IPS-11a (cell line): ENCODE measurements at regions not wholly inside any gene's neighbourhood (a gene's known extent, or its start where the extent isn't known, plus 50 kb on each side); places are given as distances from the start of the nearest gene placed in this dataset.
"Not testable (repeated sequence)": the region's sequence is repeated elsewhere in the genome, so short reads cannot be mapped to it uniquely, and the experiment has no call there.

Source experiments
- H3K4me3 ChIP-seq: one replicate; pipeline ENCODE4 v1.5.1; 2013; ENCODE audit warnings: low read depth, low read length, control low read depth

DNA sequence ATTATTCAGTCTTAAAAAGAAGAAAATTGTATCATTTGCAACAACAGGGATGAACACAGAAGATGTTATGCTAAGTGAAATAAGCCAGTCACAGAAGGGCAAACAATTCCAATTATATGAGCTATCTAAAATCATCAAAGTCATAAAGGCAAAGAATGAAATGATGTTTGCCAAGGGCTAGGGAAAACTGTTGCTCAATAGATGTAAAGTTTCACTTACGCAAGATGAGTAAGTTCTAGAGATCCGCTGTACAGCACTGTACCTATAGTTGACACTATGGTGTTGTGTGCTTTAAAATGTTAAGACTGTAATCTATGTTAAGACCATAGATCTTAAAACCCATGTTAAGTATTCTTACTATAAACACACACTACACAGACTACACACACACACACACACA lies 904.6 kb upstream of the LRRN3 start:
- H3K4me3 ChIP-seq, result no peak overlapping the region

DNA sequence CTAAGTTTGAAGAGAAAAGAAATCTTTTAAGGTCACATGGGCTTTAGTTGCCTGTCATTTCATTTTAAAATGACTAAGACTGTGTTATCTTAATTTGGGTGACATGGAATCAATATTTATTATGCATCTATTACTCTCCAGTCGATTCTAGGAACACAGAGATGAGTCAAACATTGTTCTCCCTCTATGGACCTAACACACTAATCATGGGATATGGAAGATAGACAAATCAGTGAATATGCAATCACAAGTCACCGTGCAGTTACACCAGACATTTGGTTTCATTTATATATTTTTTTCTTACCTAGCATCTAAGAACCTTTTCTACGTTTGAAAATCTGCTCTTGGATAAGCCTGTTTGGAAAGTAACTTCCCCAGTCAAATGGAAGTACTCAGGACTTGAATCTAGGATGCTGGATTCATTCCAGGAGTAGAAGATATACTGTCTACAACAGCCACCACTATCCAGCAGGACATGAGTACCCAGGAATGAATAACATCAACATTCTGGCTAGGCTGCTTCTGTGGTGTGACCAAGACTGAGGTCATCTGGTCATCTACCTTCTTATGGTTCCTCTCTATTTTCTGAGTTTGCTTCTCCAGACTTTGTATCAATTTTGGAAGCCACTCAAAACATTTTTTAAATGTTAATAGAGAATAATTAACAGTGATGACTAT lies 902.9 kb upstream of the LRRN3 start:
- H3K4me3 ChIP-seq, result no peak overlapping the region

DNA sequence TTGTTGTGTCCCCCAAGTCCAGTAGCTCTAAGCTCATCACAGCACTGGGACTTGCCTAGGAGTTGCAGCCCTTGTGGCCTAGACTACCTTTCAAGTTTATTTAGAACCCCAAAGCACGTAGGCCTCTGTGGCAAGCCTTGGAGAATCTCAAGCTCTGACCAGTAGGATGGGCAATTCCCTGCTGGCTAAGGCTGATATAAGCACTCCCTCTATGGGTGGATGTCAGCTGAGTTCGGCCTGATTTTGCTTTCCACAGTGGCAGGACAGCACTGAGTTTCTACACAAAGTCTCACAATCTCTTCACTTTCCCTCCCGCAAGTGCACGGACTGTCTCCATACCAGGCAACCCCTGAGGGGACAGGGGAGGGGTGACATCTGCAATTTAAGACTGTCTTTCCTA lies 886.4 kb upstream of the LRRN3 start:
- no peak overlapping the region for H3K4me3 ChIP-seq

DNA sequence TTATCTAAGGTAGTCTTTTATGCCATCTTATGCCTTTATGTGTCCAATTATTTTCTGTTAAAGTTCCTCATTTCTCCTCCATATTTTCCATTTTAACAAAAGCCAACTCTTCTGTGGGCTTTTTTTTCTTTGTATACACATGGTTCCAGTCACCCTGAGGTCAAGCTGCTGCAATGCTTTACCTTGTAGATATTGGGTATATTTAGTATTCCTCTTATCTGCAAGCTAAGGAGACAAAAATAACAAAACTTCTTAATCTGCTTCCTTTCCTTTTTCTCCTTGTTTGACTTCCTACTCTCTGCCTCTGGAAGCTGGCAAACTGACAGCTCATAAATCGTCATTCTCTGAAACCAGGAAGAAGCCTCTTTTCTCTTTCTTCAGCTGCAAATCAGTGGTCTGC lies 885.0 kb upstream of the LRRN3 start:
- H3K4me3 ChIP-seq, result no peak overlapping the region

DNA sequence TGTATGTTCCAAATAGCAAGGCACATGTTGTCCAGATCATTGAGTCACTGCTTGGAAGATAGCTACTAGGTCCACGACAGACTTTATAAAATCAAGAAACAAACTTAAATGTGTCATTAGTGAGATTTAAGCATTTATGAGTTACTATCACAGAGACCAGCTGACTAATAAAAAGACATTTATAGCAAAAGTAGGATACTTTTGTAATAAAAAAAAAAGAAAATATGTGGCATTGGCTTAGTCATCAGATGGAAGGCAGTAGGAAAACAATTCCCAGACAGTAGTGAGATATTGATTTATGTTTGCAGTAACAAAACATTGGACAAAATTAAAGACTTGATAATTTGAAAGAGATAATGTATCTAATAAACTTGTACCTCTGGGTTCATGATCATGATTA lies 881.0 kb upstream of the LRRN3 start:
- no peak overlapping the region for H3K4me3 ChIP-seq

DNA sequence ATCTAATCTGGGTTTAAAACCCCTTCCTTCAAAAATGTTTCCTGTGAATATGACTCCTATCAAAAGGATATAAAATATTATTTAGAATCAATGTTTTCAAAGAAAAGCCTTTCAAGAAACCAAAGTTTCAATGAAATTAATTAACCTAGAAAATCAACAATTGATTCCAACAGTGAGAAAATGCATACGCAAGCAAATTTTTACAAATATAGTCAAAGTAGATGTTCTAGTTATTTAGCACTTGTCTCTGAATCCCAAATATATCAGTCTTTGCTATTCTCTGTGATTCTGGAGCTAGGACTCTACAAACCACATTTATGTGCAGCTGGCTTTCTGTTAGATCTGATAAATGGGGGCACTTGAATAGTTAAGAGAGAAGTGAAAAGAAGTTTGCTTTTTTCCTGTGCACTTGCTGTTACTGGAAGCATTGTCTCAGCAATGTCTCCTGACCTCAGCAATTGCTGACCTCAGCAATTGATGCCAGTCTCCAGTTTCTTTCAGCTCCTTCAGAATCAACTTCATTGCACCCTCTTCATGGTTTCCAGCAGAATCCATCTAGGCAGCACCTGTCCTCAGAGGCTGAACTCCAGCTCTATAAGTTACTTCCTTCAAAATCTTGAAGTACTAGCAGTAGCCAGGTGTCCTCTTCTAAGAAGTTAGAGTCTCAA lies 879.9 kb upstream of the LRRN3 start:
- no peak overlapping the region for H3K4me3 ChIP-seq

DNA sequence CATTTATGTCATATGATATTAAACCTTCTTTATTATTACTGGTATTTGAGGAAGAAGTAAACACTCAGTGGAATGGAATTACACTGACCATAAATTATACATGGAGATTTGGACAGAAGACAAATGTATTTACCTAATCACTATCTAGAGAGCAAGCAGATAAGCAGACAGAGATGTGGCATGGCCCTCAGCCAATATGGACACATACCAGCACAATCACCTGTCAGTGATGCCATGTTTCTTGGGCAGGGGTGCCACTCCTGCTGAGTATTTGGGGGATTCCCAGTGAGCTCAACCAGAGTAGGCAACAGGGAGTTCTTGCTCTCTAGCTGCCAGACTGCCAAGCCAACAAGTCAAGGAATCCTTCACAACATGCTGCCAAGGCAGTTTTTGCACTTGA lies 866.3 kb upstream of the LRRN3 start:
- H3K4me3 ChIP-seq, result no peak overlapping the region

DNA sequence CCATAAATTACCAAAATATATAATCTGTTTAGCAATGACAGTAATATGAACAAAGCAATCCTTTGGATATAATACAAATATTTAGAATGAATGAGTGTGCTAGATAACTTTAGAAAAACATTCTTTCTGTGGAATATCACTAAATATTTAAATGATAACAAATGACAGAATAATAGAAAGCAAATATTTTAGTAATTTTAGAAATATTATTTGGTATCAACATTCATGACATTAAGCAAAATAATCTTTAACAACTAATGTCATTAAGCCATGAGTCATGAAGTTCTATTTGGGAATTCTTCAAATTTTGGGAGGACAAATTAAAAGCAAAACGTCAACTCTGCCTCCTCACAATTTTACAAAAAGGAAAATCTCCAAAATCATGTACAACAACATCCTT lies 844.8 kb upstream of the LRRN3 start:
- no peak overlapping the region for H3K4me3 ChIP-seq

DNA sequence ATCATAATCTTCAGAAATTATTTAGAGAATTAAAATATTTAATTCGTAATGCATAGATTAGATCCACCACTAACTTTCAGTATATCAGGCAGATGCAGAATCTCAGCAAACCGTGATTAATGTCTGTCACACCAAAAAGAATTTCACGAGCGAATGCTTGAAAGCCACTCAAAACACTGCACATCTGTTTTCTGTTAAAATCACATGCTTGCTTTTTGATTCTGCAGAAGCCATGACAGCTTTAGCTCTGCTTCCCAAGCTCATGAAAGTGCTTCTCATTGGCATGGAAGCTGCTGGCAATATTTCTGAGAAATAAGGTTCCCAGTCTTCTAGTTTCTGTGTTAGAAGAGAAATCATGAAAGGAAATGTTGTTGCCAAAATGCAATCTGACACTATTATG lies 837.8 kb upstream of the LRRN3 start:
- H3K4me3 ChIP-seq, result no peak overlapping the region

DNA sequence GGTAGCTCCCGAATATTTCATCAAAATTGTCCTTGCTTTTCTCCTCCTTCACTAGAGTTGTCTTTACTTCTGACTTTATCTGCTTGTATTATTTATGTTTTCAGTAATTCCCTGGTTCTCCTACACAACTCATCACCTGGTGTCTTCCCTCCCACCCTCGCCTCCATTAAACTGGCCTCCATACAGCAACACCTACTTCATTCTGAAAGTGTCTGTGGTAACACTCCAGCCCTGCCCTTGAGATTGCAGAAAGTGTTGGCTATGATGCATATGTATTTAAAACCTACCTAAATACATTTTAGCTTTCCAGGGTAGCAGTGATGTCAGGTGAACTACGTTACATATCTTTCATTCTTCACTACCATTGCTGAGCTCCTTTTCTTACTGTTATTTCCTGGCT lies 833.3 kb upstream of the LRRN3 start:
- no peak overlapping the region for H3K4me3 ChIP-seq

DNA sequence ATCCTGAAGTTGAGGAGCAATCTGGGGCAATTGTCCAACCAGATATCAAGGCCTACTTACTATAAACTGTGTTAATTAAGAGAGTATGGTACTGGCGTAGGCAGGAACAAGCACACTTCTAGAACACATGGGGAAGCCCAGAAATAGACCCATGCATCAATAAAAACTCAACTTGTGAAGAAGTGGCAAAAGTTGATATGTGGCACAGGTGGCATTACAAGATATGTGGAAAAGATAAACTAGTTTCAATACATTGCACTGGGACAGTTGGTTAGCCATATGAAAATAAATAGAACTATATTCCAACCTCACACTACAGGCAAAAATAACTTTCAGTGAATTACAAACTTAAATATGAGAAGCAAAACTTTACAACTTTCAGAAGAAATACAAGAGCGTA lies 828.7 kb upstream of the LRRN3 start:
- H3K4me3 ChIP-seq, result no peak overlapping the region

DNA sequence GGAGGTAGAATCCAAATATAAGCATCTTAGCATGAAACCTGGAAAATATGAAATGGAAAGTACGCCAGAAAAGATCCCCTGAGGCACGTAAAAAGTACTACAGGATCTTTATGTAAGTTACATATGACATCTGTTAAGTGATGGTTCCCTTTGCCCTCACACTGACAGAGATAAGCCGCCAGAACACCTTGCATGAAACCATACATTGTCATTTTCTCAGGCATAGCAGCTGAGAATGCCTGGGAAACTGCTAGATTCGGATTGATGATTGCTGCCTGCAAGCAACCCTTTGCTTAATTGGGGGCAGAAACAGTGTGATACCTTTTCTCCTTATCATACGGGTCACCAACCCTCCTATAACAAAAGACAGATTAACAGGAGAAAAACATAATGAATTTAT lies 826.6 kb upstream of the LRRN3 start:
- no peak overlapping the region for H3K4me3 ChIP-seq

DNA sequence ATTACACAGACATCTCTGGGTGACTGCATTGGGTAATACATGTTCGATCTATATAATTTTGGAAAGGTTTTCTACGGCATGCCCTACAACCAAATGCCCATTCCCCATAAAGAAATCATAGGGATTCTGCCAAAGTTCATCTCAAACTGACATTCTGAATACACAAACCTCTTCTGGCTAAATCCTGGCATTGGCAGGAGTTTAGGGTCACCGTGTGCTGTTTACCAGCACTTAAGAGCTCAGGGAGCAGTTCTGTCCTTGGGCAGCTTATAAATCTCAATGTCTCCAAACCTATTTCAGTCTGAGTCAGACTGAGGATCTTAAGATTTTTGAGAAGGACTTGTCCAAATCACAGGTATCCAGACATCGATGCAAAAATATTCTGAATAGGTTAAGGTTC lies 809.6 kb upstream of the LRRN3 start:
- no peak overlapping the region for H3K4me3 ChIP-seq

DNA sequence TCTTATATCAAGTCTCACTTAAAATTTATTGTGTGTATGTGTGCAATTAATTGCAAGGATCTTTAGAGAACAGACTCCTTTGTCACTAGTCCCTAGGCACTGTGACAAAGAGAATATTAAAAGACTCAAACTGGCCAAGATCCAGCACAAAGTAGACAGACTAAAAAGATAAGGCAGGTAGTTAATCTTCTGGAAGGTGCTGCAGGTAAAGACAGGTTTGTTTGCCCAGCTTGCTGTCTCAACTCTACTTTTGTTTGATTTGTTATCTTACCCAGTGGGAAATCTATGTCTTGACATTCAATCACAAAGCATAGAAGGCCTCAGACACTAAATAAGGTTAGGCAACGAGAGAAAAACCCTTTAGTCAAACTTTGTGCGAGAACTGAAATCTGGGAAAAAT lies 807.9 kb upstream of the LRRN3 start:
- H3K4me3 ChIP-seq, result no peak overlapping the region

DNA sequence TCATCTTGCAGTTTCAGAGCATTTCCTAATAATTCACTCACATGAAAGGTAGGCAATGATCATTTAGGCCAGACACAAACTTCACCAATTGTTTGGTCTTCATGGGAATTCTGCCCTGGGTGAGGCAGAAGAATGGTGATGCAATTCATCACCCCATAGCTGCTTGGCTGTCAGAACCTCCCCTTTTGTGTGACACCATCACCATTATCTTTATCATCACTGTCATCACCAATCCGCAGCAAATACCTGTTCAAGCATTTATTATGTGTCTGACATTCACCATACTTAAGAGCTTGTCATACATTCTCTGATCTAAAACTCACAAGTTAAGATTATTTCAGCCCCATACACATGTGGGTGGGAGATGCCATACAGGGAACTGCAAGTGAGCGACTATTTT lies 799.5 kb upstream of the LRRN3 start:
- H3K4me3 ChIP-seq, result no peak overlapping the region

DNA sequence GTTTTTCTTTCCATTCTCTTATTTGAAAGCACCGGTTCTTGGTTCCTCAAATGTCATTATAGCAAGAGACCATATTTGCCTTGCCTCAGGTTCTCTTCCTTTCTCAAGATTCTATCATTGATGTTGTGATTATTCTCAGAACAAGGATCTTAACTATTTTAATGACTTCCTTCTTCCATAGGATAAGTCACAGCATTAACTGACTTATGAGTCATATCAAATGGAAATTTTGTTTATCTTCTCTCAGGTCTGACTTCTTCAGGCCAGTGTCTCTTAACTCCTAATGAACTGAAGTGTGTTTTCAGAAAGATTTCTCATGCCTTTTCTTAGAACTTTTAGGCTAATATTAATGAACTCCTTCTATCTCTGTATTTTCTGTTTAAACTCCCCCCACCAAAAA lies 794.6 kb upstream of the LRRN3 start:
- H3K4me3 ChIP-seq, result no peak overlapping the region

DNA sequence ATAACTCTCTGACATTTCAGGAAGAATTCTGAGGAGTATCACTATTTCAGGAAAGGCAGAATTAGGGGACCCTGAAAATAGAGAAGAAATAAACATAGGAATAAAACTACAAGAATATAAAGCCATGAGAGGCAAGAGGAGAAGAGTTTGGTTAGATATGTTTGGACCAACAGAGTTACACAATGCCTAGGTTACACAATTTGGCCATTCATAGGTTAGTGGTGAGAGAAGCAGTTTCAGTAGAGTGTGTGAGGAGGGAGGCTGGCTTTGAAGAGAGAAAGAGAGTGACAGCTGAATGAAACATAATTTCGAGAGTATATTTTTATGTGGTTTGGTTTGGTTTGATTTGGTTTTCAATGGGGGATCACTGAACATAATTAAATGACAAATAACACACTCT lies 783.2 kb upstream of the LRRN3 start:
- H3K4me3 ChIP-seq, result no peak overlapping the region

DNA sequence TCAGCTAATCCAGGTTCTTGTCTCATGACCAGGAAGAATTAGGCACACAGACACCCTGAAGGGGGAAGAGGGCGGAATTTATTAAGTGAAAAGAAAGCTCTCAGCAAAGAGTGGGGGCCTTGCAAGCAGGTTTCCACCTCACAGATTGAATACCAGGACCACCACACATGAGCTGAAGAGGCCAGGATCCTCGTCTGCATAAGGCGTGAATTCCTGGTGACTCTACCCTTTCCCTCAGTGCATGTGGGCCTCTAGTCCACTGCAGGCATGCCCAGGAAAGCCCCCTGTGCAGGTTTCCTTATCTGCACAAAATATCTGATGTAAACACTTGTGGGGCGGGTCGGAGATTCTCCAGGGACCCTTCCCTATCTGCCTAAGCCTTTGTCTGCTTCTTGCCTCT lies 782.1 kb upstream of the LRRN3 start:
- no peak overlapping the region for H3K4me3 ChIP-seq

DNA sequence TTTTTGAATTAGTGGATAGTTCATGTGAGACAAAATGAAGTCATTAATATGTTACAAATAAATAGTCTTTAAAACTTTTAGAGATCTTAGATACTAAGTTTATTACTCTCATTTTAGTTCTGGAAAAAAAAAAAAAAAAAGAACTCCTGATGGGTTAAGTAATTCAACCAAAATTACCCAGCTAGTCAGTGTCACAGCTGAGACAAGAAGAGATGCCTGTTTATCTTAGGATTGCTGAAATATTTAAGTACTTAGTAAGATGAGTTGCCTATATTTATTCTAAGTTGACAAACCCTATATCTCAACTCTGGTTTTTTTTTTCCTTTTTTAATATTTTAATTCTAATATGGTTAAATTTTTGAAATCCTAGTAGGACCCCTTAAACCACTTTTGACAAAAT lies 781.0 kb upstream of the LRRN3 start:
- H3K4me3 ChIP-seq, result no peak overlapping the region

DNA sequence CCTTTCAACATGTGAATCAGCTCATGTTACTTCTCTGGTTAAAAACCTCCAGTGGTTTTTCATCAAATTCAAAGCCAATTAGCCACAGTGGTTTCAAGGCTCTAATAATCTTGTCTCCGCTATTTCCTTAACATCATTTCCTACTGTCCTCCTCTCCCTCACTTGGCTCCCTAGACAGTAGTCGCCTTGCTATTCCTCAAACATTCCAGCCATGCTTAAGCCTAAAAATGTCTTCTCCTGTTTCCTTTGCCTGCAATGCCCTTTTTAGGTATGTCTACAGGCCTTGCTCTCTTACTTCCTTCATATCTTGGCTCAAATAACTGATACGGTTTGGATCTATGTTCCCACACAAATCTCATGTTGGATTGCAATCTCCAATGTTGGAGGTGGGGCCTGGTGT lies 779.4 kb upstream of the LRRN3 start:
- H3K4me3 ChIP-seq, result no peak overlapping the region

DNA sequence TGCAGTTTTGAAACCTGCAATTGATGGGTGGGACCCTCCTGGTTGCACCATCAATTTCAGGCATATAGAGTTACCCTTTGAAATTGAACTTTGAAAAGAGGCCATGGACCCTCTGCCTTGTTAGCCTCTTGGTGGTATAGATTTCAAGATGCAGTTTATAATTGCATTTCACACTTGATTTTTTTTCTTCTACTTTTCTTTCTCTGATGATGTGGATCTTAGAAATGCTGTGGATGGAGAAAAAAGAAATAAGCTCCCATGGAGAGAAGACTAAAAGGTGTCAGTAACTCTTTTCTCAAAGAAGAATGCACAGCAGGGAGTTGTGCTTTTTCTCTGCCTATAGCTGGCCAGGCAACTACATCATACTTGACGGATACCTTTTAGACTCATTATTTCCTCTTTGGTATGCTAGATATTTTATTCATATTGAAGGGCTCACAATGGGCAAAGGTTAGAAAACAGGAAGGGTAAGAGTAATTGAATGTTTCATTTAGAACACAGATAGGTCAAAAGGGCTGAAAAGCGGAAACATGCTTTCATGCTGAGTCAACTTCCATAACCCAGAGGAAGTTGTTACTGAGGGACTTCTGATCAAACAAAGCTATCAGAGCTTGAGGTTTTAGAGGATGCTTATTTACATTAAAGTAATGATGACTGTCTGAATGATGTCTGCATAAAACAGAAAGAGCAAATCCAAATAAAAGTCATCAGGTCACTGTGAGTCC lies 773.2 kb upstream of the LRRN3 start:
- H3K4me3 ChIP-seq, result no peak overlapping the region

DNA sequence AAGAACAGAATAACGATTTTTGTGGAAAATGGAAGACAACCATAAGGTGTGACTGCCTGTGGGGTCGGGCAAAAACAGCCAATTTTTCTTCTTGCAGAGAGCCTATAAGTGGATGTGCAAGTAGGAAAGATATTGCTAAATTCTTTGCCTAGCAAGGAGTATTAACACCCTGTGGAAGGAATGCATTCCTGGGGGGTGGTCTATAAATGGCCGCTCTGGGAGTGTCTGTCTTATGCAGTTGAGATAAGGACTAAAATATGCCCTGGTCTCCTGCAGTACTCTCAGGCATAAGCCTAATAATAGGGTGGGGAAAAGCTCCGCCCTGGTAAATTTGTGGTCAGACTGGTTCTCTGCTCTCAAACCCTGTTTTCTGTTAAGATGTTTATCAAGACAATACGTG lies 770.6 kb upstream of the LRRN3 start:
- H3K4me3 ChIP-seq, result not testable (repeated sequence)
